ENCODE measurements at regions not wholly inside any gene's neighbourhood (a gene's known extent, or its start where the extent isn't known, plus 50 kb on each side); places are given as distances from the start of the nearest gene placed in this dataset.

GRCh38 chr10:43904301-43904700 lies 255.6 kb upstream of the ZNF32 start:
- TF ChIP-seq REST (IDR thresholded peaks at IDR 0.05; ENCODE audit: insufficient read depth in 1 of 2, low read depth in 2 of 2, low read length in 2 of 2) (no peak), POLR2AphosphoS5 (IDR thresholded peaks at IDR 0.05; ENCODE audit: low read depth, low read length) (no peak), SIN3A (IDR thresholded peaks at IDR 0.05; ENCODE audit: borderline replicate concordance, insufficient read depth, low read length) (no peak)
